Heart left ventricle (tissue), 13 donors: ENCODE measurements at regions not wholly inside any gene's neighbourhood (a gene's known extent, or its start where the extent isn't known, plus 50 kb on each side); places are given as distances from the start of the nearest gene placed in this dataset.

Source experiments
- CTCF ChIP-seq, 12 donors: fragments of 200-600 bp; sonication (generic) in 4 of 12; IDR thresholded peaks; one replicate each; pipeline versions ENCODE4 v1.5.0 to v1.8.0; 2018 to 2022; ENCODE audit warnings: antibody characterized with exemption in 12 of 12, mild to moderate bottlenecking in 5 of 12
- POLR2A ChIP-seq, 2 donors: fragments of 450-650 bp; IDR thresholded peaks; one replicate each; pipeline ENCODE4 v1.6.1; 2017; ENCODE audit warnings: antibody characterized with exemption in 2 of 2, mild to moderate bottlenecking in 2 of 2, moderate library complexity in 2 of 2
- donor health status: ischemic (EF 13 %, LVEDD 7.1; RV severe dilation, severe dysfunction).
- donor health status: DM: no; HTN: yes; CAD: no.
- donor health status: DM: no; HTN: no; CAD: no.
- donor health status: ischemic (EF 25% LVEDD 6.9; RV normal size, moderate dysfunction).
- donor health status: ischemic (EF 25% LVEDD 5.7; RV mildly dilated, moderate dysfunction).
- donor health status: ischemic (EF 35%, LVEDD 5.7; RV mildly dilated, moderate dysfunction).
- donor health status: nonischemic (EF 11% LVEDD 7.7; RV severe dilation, severe dysfunction).
- donor health status: DM: yes; HTN: yes; CAD: no.
- donor health status: PGD.
- donor health status: ischemic (EF 29% LVEDD 5.4; RV normal size, mild dysfunction).
- donor health status: nonischemic (EF 23%, LVEDD 6.1; RV moderate dilation, normal function).

DNA sequence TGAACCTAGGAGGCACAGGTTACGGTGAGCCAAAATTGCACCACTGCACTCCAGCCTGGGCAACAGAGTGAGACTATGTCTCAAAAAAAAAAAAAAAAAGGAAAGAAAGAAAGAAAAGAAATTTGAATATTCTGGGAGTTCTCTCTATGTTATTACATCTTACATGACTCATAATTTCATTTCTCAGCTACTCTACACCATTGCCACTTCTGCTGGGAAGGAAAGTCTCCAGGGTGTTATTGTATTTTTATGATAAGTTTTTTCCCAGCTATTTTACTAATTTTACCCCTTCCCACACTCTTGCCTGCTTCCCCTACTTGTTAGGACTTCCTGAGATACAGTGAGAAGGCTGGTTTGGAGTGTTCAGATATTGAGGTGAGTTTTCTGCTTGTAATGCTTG, 69.7 kb upstream of the UMPS start:
- no peak for TF ChIP-seq CTCF (IDR thresholded peaks at IDR 0.05)
- TF ChIP-seq POLR2A (IDR thresholded peaks at IDR 0.05) = no peak
